ENCODE measurements at regions not wholly inside any gene's neighbourhood (a gene's known extent, or its start where the extent isn't known, plus 50 kb on each side); places are given as distances from the start of the nearest gene placed in this dataset.
"Not testable (repeated sequence)": the region's sequence is repeated elsewhere in the genome, so short reads cannot be mapped to it uniquely, and the experiment has no call there.

GRCh38 chr13:53281677-53282076 is 253.1 kb downstream of the OLFM4 start:
- TF ChIP-seq, protein P1, sequence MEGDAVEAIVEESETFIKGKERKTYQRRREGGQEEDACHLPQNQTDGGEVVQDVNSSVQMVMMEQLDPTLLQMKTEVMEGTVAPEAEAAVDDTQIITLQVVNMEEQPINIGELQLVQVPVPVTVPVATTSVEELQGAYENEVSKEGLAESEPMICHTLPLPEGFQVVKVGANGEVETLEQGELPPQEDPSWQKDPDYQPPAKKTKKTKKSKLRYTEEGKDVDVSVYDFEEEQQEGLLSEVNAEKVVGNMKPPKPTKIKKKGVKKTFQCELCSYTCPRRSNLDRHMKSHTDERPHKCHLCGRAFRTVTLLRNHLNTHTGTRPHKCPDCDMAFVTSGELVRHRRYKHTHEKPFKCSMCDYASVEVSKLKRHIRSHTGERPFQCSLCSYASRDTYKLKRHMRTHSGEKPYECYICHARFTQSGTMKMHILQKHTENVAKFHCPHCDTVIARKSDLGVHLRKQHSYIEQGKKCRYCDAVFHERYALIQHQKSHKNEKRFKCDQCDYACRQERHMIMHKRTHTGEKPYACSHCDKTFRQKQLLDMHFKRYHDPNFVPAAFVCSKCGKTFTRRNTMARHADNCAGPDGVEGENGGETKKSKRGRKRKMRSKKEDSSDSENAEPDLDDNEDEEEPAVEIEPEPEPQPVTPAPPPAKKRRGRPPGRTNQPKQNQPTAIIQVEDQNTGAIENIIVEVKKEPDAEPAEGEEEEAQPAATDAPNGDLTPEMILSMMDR (IDR thresholded peaks at IDR 0.05), result no peak
- no peak overlapping the region for H3K27ac ChIP-seq
- no peak overlapping the region for H3K4me3 ChIP-seq
- DNase-seq (ENCODE audit: low spot score), result no peak

- no peak overlapping the region for H3K4me3 ChIP-seq
- DNase-seq (ENCODE audit: low spot score), result no peak
- H3K27ac ChIP-seq, result no peak overlapping the region
- TF ChIP-seq, protein P1 (IDR thresholded peaks at IDR 0.05), result no peak
These were observed 257.4 kb downstream of the OLFM4 start for GRCh38 chr13:53285896-53286430.

DNA sequence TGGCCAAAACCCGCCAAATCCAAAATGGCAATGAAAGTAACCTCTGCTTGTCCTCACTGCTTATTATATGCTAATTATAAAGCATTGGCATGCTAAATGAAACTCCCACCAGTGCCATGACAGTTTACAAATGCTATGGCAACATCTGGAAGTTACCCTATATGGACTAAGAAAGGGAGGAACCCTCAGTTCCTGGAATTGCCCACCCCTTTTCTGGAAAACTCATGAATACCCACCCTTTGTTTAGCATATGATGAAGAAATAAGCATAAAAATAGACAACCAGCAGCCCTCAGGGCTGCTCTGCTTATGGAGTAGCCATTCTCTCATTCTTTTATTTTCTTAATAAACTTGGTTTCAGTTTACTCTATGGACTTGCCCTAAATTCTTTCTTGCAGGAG is 269.8 kb downstream of the OLFM4 start:
- Histone ChIP-seq H3K4me3 (no peak overlapping the region), H3K27ac (no peak overlapping the region)
- DNase-seq (ENCODE audit: low spot score), result no peak
- TF ChIP-seq, protein P1 (IDR thresholded peaks at IDR 0.05), result no peak

DNA sequence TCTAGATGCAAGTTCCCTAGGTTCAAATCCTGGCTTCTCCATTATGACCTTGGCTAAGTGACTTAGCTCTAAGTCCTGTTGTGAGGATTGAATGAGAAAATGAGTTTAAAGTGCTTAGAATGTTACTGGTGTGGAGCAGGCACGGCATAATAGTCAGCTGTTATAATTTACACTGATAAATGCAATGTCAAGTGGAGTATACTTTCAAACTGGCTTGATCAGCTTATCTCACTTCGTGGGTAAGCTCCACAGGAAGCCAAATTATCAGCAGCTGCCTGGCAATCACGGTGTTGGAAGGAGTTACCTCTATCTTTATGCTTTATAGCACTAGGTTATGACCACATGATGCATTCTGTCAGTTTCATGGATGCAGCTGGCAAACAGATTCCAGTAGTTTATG is 272.8 kb downstream of the OLFM4 start:
- H3K27ac ChIP-seq, result no peak overlapping the region
- H3K4me3 ChIP-seq, result no peak overlapping the region
- TF ChIP-seq, protein P1 (IDR thresholded peaks at IDR 0.05), result no peak
- no peak for DNase-seq (ENCODE audit: low spot score)

DNA sequence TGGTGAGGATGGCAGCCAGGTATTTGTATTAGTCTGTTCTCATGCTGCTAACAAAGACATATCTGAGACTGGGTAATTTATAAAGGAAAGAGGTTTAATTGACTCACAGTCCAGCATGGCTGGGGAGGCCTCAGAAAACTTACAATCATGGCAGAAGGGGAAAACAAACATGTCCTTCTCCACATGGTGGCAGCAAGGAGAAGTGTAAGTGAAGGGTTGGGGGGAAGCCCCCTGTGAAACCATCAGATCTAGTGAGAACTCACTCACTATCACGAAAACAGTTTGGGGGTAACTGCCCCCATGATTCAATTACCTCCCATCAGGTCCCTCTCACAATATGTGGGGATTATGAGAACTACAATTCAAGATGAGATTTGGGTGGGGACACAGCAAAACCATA is 276.8 kb downstream of the OLFM4 start:
- not testable (repeated sequence) for H3K4me3 ChIP-seq; H3K27ac ChIP-seq; DNase-seq (ENCODE audit: low spot score)

DNA sequence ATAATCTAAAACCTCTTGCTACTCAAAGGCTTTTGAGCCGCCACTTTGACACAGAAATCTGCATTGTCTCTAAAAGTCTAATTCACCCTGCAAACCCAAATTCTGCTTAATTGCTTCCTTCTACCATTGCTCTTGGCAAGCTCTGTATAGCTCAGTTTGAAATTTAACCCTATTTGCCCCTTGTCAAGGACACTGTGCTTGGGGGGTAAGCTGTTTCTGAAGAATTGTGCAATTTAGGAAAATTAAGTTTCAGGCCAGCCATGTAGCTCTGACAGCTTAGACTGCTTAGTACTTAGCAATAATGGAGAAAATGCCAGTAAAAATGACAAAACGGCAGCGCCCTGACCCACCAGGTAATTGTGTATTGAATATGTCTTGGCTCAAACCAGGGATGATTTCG is 282.2 kb downstream of the OLFM4 start:
- Histone ChIP-seq H3K27ac (no peak overlapping the region), H3K4me3 (no peak overlapping the region)
- TF ChIP-seq, protein P1 (IDR thresholded peaks at IDR 0.05), result no peak
- no peak for DNase-seq (ENCODE audit: low spot score)

DNA sequence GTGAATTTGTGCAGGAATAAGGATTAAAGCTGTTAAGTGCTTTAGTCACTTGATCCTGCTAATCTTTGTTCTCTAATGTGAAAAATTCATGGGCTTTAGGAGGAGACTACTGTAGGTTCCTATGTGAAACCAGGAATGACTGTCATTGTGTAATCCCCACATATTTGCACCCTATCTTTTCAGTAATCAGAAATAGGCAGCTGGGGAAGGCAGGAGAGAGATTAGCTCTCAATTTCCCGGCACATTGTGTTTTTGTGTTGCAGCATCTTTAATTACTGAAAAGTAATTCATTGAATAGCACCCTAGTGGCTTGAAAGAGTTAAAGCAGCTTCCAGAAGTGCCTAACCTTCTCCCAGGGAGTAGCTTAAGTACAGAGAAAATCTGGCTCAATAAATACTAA is 282.9 kb downstream of the OLFM4 start:
- no peak for DNase-seq (ENCODE audit: low spot score)
- H3K27ac ChIP-seq, result no peak overlapping the region
- no peak overlapping the region for H3K4me3 ChIP-seq
- TF ChIP-seq, protein P1 (IDR thresholded peaks at IDR 0.05), result no peak
